Lower leg skin (tissue), 4 donors: ENCODE measurements at regions not wholly inside any gene's neighbourhood (a gene's known extent, or its start where the extent isn't known, plus 50 kb on each side); places are given as distances from the start of the nearest gene placed in this dataset.

Source experiments
- DNase-seq, 2 donors: peaks; one replicate each; pipeline ENCODE4 v3.0.0-alpha.2; 2019; ENCODE audit warnings: low spot score in 2 of 2
- H3K4me3 ChIP-seq: fragments of 200-600 bp; sonication (generic); 2 replicates; pipeline ENCODE4 v1.5.1; 2017; ENCODE audit warnings: mild to moderate bottlenecking, low read depth; ENCODE audit not compliant: poor library complexity, severe bottlenecking
- CTCF ChIP-seq, 3 donors: fragments of 450-650 bp; IDR thresholded peaks; one replicate each; pipeline ENCODE4 v1.5.1; 2016; ENCODE audit warnings: antibody characterized with exemption in 3 of 3, mild to moderate bottlenecking in 3 of 3, moderate library complexity in 2 of 3
- POLR2A ChIP-seq, 2 donors: fragments of 450-650 bp; IDR thresholded peaks; one replicate each; pipeline ENCODE4 v1.6.1; 2016 to 2017; ENCODE audit warnings: antibody characterized with exemption in 2 of 2, mild to moderate bottlenecking in 1 of 2, moderate library complexity in 1 of 2
- WGBS, 2 donors: methylation state at CpG; one replicate each; pipeline ENCODE4 v1.1.5; 2018; 5-methylcytosine and 5-hydroxymethylcytosine counted together
- intact Hi-C: fragments of 100-400 bp; cut with DNase I; formaldehyde crosslinking; loops from one replicate; pipeline ENCODE4 v1.15.0; 2023; ENCODE audit warnings: low total_unique reads

GRCh38 chr1:82269431-82269830 is 468.7 kb downstream of the ADGRL2 start:
- H3K4me3 ChIP-seq: no peak overlapping the region
- intact Hi-C loops: no loop called here
- no peak for DNase-seq
- TF ChIP-seq CTCF (IDR thresholded peaks at IDR 0.05) (no peak), POLR2A (IDR thresholded peaks at IDR 0.05) (no peak)
- 30 to 40% methylated on average over 5 of the region's 5 CpGs for WGBS, 2 donors

- intact Hi-C loops: no loop called here
- no peak for DNase-seq
- H3K4me3 ChIP-seq: no peak overlapping the region
- WGBS, 2 donors: 88 to 95% methylated on average over 1 of the region's 1 CpG
- no peak for TF ChIP-seq CTCF (IDR thresholded peaks at IDR 0.05)
- no peak for TF ChIP-seq POLR2A (IDR thresholded peaks at IDR 0.05)
These were observed 468.1 kb downstream of the ADGRL2 start for GRCh38 chr1:82268826-82269225.

GRCh38 chr1:82266351-82266750 is 465.6 kb downstream of the ADGRL2 start:
- 42 to 60% methylated on average over 1 of the region's 1 CpG for WGBS, 2 donors
- intact Hi-C loops: no loop called here
- DNase-seq: no peak
- no peak overlapping the region for H3K4me3 ChIP-seq
- TF ChIP-seq CTCF (IDR thresholded peaks at IDR 0.05) (no peak), POLR2A (IDR thresholded peaks at IDR 0.05) (no peak)

GRCh38 chr1:82265436-82265835 is 464.7 kb downstream of the ADGRL2 start:
- TF ChIP-seq CTCF (IDR thresholded peaks at IDR 0.05) (no peak), POLR2A (IDR thresholded peaks at IDR 0.05) (no peak)
- WGBS, 2 donors: 79 to 91% methylated on average over 5 of the region's 5 CpGs
- intact Hi-C loops: no loop called here

GRCh38 chr1:82264802-82265201 is 464.1 kb downstream of the ADGRL2 start:
- intact Hi-C loops: no loop called here
- no peak overlapping the region for H3K4me3 ChIP-seq
- 95% methylated on average over 3 of the region's 3 CpGs for WGBS, 2 donors
- no peak for TF ChIP-seq POLR2A (IDR thresholded peaks at IDR 0.05)
- TF ChIP-seq CTCF (IDR thresholded peaks at IDR 0.05): no peak
- no peak for DNase-seq

More at GRCh38 chr1:82265436-82265835, 464.7 kb downstream of the ADGRL2 start:
- H3K4me3 ChIP-seq: no peak overlapping the region
- DNase-seq: no peak

- TF ChIP-seq CTCF (IDR thresholded peaks at IDR 0.05) (no peak), POLR2A (IDR thresholded peaks at IDR 0.05) (no peak)
- intact Hi-C loops: no loop called here
- no peak overlapping the region for H3K4me3 ChIP-seq
- no peak for DNase-seq
- 84 to 87% methylated on average over 1 of the region's 1 CpG for WGBS, 2 donors
These were observed 462.7 kb downstream of the ADGRL2 start for GRCh38 chr1:82263396-82263795.
